ENCODE measurements at regions not wholly inside any gene's neighbourhood (a gene's known extent, or its start where the extent isn't known, plus 50 kb on each side); places are given as distances from the start of the nearest gene placed in this dataset.

- WGBS, 3 donors, result 91 to 93% (median 91%) methylated on average over 1 of the region's 1 CpG
These were observed 489.3 kb downstream of the RWDD3 start for GRCh38 chr1:95723346-95723745.

GRCh38 chr1:95728841-95729240 lies 494.8 kb downstream of the RWDD3 start:
- WGBS, 3 donors, result 72 to 76% (median 74%) methylated on average over 2 of the region's 2 CpGs
- no peaks in the 10 kb centered on the region for H3K4me1 ChIP-seq (ENCODE audit: insufficient read depth)

More at GRCh38 chr1:95723346-95723745, 489.3 kb downstream of the RWDD3 start:
- H3K4me3 ChIP-seq, result no peak overlapping the region
- intact Hi-C loops (cut with DNase I), result no loop called here
- TF ChIP-seq CTCF (IDR thresholded peaks at IDR 0.05), result no peak
- DNase-seq, result no peak
- H3K9me3 ChIP-seq, result no peaks in the 10 kb centered on the region
- H3K36me3 ChIP-seq, result no peaks in the 10 kb centered on the region
- no peaks in the 10 kb centered on the region for H3K27me3 ChIP-seq
- H3K4me1 ChIP-seq (ENCODE audit: insufficient read depth), result no peaks in the 10 kb centered on the region
- no peak overlapping the region for H3K27ac ChIP-seq

GRCh38 chr1:95730986-95731385 lies 497.0 kb downstream of the RWDD3 start:
- Histone ChIP-seq H3K4me3 (no peak overlapping the region), H3K27ac (no peak overlapping the region), H3K9me3 (no peaks in the 10 kb centered on the region), H3K4me1 (ENCODE audit: insufficient read depth) (no peaks in the 10 kb centered on the region), H3K36me3 (no peaks in the 10 kb centered on the region), H3K27me3 (no peaks in the 10 kb centered on the region)
- 41 to 50% (median 45%) methylated on average over 3 of the region's 3 CpGs for WGBS, 3 donors
- DNase-seq, result no peak
- intact Hi-C loops (cut with DNase I), result no loop called here
- TF ChIP-seq EP300 (IDR thresholded peaks at IDR 0.05) (no peak), CTCF (IDR thresholded peaks at IDR 0.05) (no peak), POLR2A (IDR thresholded peaks at IDR 0.05) (no peak)

More at GRCh38 chr1:95728841-95729240, 494.8 kb downstream of the RWDD3 start:
- TF ChIP-seq CTCF (IDR thresholded peaks at IDR 0.05) (no peak), EP300 (IDR thresholded peaks at IDR 0.05) (no peak), POLR2A (IDR thresholded peaks at IDR 0.05) (no peak)
- Histone ChIP-seq H3K27ac (no peak overlapping the region), H3K9me3 (no peaks in the 10 kb centered on the region), H3K4me3 (no peak overlapping the region), H3K27me3 (no peaks in the 10 kb centered on the region), H3K36me3 (no peaks in the 10 kb centered on the region)
- DNase-seq, result no peak
- intact Hi-C loops (cut with DNase I), result no loop called here

GRCh38 chr1:95731466-95731865 lies 497.5 kb downstream of the RWDD3 start:
- no peak overlapping the region for H3K27ac ChIP-seq
- DNase-seq, result no peak
- intact Hi-C loops (cut with DNase I), result no loop called here
- H3K4me1 ChIP-seq (ENCODE audit: insufficient read depth), result no peaks in the 10 kb centered on the region
- no peaks in the 10 kb centered on the region for H3K27me3 ChIP-seq
- no peak overlapping the region for H3K4me3 ChIP-seq
- no peaks in the 10 kb centered on the region for H3K36me3 ChIP-seq
- no peaks in the 10 kb centered on the region for H3K9me3 ChIP-seq
- TF ChIP-seq CTCF (IDR thresholded peaks at IDR 0.05), result no peak
- no peak for TF ChIP-seq EP300 (IDR thresholded peaks at IDR 0.05)

GRCh38 chr1:95733031-95733430 lies 499.0 kb downstream of the RWDD3 start:
- Histone ChIP-seq H3K36me3 (no peaks in the 10 kb centered on the region), H3K9me3 (no peaks in the 10 kb centered on the region), H3K27me3 (no peaks in the 10 kb centered on the region)

More at GRCh38 chr1:95733031-95733430, 499.0 kb downstream of the RWDD3 start:
- H3K4me3 ChIP-seq, result no peak overlapping the region
- 37 to 62% (median 47%) methylated on average over 1 of the region's 1 CpG for WGBS, 3 donors
- intact Hi-C loops (cut with DNase I), result no loop called here
- H3K27ac ChIP-seq, result no peak overlapping the region
- no peak for DNase-seq
- no peaks in the 10 kb centered on the region for H3K4me1 ChIP-seq (ENCODE audit: insufficient read depth)
- TF ChIP-seq EP300 (IDR thresholded peaks at IDR 0.05), result no peak
- TF ChIP-seq CTCF (IDR thresholded peaks at IDR 0.05), result no peak
- no peak for TF ChIP-seq POLR2A (IDR thresholded peaks at IDR 0.05)
